H1 (cell line): ENCODE measurements at regions not wholly inside any gene's neighbourhood (a gene's known extent, or its start where the extent isn't known, plus 50 kb on each side); places are given as distances from the start of the nearest gene placed in this dataset.
A peak's percentile ranks its signal among the peaks of the same experiment; 100 is the strongest.

ENCODE experiments used
- EP300 ChIP-seq, 2 experiments: IDR thresholded peaks; 1 replicate in 1 of 2; 2 replicates in 1 of 2; pipeline ENCODE4 v1.6.1; 2011 to 2012; ENCODE audit warnings: low read depth in 2 of 2, low read length in 2 of 2, mild to moderate bottlenecking in 2 of 2, borderline replicate concordance in 1 of 2, inconsistent platforms in 1 of 2, moderate library complexity in 1 of 2
- RAD21 ChIP-seq, 2 experiments: IDR thresholded peaks in 1 of 2; conservative IDR thresholded peaks in 1 of 2; 2 replicates each; pipeline ENCODE4 v1.6.1; 2011; ENCODE audit warnings: low read depth in 2 of 2, low read length in 2 of 2, improper control_type of control experiment in 1 of 2, inconsistent platforms in 1 of 2, mild to moderate bottlenecking in 1 of 2, moderate library complexity in 1 of 2
- SIX5 ChIP-seq: IDR thresholded peaks from 2 replicates; pipeline ENCODE4 v1.6.1; 2011; ENCODE audit warnings: mild to moderate bottlenecking, low read depth, low read length
- SP1 ChIP-seq: IDR thresholded peaks from 2 replicates; pipeline ENCODE4 v1.6.1; 2011; ENCODE audit warnings: low read depth, low read length
- SP2 ChIP-seq: IDR thresholded peaks from 2 replicates; pipeline ENCODE4 v1.6.1; 2012; ENCODE audit warnings: mild to moderate bottlenecking, low read length, inconsistent platforms
- TBP ChIP-seq: IDR thresholded peaks from 2 replicates; pipeline ENCODE4 v1.6.1; 2011; ENCODE audit warnings: low read depth, low read length, improper control_type of control experiment

GRCh38 chr1:102772831-102773230 lies 335.5 kb downstream of the COL11A1 start (continued):
- no peak for TF ChIP-seq EP300 (IDR thresholded peaks at IDR 0.05; ENCODE audit: borderline replicate concordance in 1 of 2, low read depth in 2 of 2, low read length in 2 of 2)
- TF ChIP-seq SP1: no peak
- TF ChIP-seq TBP: no peak
- TF ChIP-seq SIX5: no peak
- no peak for TF ChIP-seq SP2
- peak in 1 of 2 experiments; percentile 25; a peak in 1 of 4 replicates for TF ChIP-seq RAD21 (IDR thresholded peaks at IDR 0.05 in 1 of 2, conservative IDR thresholded peaks at IDR 0.05 in 1 of 2; ENCODE audit: low read depth in 2 of 2, low read length in 2 of 2)
- TF ChIP-seq, all 59 proteins: peak for 2
